A549 (cell line): ENCODE measurements at regions not wholly inside any gene's neighbourhood (a gene's known extent, or its start where the extent isn't known, plus 50 kb on each side); places are given as distances from the start of the nearest gene placed in this dataset.

Experiments used
- CBX8 ChIP-seq: fragments of 200-600 bp; sonication (generic); IDR thresholded peaks from 2 replicates; pipeline ENCODE4 v1.6.1; 2016
- EP300 ChIP-seq, 2 experiments: fragments of >200 bp; sonication (Bioruptor Twin); formaldehyde crosslinking; IDR thresholded peaks; 2 replicates in 1 of 2; 3 replicates in 1 of 2; pipeline ENCODE4 v1.6.1; 2016 to 2017
- HEYL ChIP-seq: fragments of 250-450 bp; sonication (Bioruptor Pico); IDR thresholded peaks from 2 replicates; pipeline ENCODE4 v1.8.0; 2021; ENCODE audit warnings: mild to moderate bottlenecking, moderate library complexity
- REST ChIP-seq: fragments of 200-600 bp; sonication (generic); IDR thresholded peaks from 2 replicates; pipeline ENCODE4 v1.6.1; 2016; ENCODE audit warnings: antibody characterized with exemption, mild to moderate bottlenecking, moderate library complexity
- TF ChIP-seq, protein P1 (sequence below): fragments of >200 bp; sonication (Bioruptor Twin); formaldehyde crosslinking; IDR thresholded peaks from 3 replicates; pipeline ENCODE4 v1.5.1; 2016

GRCh38 chr12:131618303-131618658 is 92.6 kb upstream of the SFSWAP start:
- TF ChIP-seq, protein P1, sequence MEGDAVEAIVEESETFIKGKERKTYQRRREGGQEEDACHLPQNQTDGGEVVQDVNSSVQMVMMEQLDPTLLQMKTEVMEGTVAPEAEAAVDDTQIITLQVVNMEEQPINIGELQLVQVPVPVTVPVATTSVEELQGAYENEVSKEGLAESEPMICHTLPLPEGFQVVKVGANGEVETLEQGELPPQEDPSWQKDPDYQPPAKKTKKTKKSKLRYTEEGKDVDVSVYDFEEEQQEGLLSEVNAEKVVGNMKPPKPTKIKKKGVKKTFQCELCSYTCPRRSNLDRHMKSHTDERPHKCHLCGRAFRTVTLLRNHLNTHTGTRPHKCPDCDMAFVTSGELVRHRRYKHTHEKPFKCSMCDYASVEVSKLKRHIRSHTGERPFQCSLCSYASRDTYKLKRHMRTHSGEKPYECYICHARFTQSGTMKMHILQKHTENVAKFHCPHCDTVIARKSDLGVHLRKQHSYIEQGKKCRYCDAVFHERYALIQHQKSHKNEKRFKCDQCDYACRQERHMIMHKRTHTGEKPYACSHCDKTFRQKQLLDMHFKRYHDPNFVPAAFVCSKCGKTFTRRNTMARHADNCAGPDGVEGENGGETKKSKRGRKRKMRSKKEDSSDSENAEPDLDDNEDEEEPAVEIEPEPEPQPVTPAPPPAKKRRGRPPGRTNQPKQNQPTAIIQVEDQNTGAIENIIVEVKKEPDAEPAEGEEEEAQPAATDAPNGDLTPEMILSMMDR, result no peak
- TF ChIP-seq CBX8 (no peak), REST (peak; percentile 88), EP300 (IDR thresholded peaks at IDR 0.05) (no peak), HEYL (CRISPR knock-in tag) (no peak)
